PC-9 (cell line): ENCODE measurements at regions not wholly inside any gene's neighbourhood (a gene's known extent, or its start where the extent isn't known, plus 50 kb on each side); places are given as distances from the start of the nearest gene placed in this dataset.

Experiments
- BruUV-seq: library from RNA; stranded (reverse); fragments of 400-500 nt; replicated peaks from 2 replicates; lab custom pipeline; 2021; lab: Mats Ljungman, UMichigan
- CTCF ChIA-PET: fragments of 300-600 bp; sonication (Branson Sonifier 250); formaldehyde crosslinking; loops from one replicate; lab custom pipeline; 2022; ENCODE audit warnings: antibody characterized with exemption; lab: Charles Lee
- POLR2A ChIA-PET: fragments of 300-600 bp; sonication (Branson Sonifier 250); formaldehyde crosslinking; loops from one replicate; lab custom pipeline; 2022; ENCODE audit warnings: antibody characterized with exemption; ENCODE audit not compliant: unreplicated experiment; lab: Charles Lee
- DNase-seq, 2 experiments: peaks; one replicate each; pipeline versions ENCODE4 v3.0.0 to v3.0.0-alpha.2; 2015 to 2022; ENCODE audit warnings: mixed read lengths in 1 of 2
- H2AFZ ChIP-seq: fragments of 200-600 bp; sonication (generic); 2 replicates; pipeline ENCODE4 v1.8.1; 2017; ENCODE audit warnings: antibody characterized with exemption
- H3F3A ChIP-seq: fragments of 200-600 bp; sonication (generic); 2 replicates; pipeline ENCODE4 v1.8.1; 2017; ENCODE audit warnings: antibody characterized with exemption, mild to moderate bottlenecking, low read depth; ENCODE audit not compliant: insufficient read depth
- H3K27ac ChIP-seq: fragments of 200-600 bp; sonication (generic); 2 replicates; pipeline ENCODE4 v1.6.1; 2016; ENCODE audit warnings: mixed run types
- H3K27me3 ChIP-seq: fragments of 200-600 bp; sonication (generic); 2 replicates; pipeline ENCODE4 v1.6.1; 2016; ENCODE audit warnings: low read depth, mixed run types; ENCODE audit not compliant: insufficient read depth
- H3K36me3 ChIP-seq: fragments of 200-600 bp; sonication (generic); 2 replicates; pipeline ENCODE4 v1.6.1; 2016; ENCODE audit warnings: low read depth, mixed run types
- H3K4me1 ChIP-seq: fragments of 200-600 bp; sonication (generic); replicated peaks from 2 replicates; pipeline ENCODE4 v1.6.1; 2016; ENCODE audit warnings: mixed run types; ENCODE audit not compliant: insufficient read depth
- H3K4me2 ChIP-seq: fragments of 200-600 bp; sonication (generic); 2 replicates; pipeline ENCODE4 v1.6.1; 2017; ENCODE audit warnings: mixed run types
- H3K4me3 ChIP-seq: fragments of 200-600 bp; sonication (generic); 2 replicates; pipeline ENCODE4 v1.6.1; 2016; ENCODE audit warnings: mixed run types
- H3K79me2 ChIP-seq: fragments of 200-600 bp; sonication (generic); 2 replicates; pipeline ENCODE4 v1.6.1; 2017; ENCODE audit warnings: low read depth, mixed run types
- H3K9me2 ChIP-seq: fragments of 200-600 bp; sonication (generic); 2 replicates; pipeline ENCODE4 v1.8.1; 2017; ENCODE audit warnings: mild to moderate bottlenecking; ENCODE audit not compliant: insufficient read depth
- H3K9me3 ChIP-seq: fragments of 200-600 bp; sonication (generic); 2 replicates; pipeline ENCODE4 v1.8.1; 2016; ENCODE audit warnings: low read depth; ENCODE audit not compliant: insufficient read depth
- H4K20me1 ChIP-seq: fragments of 200-600 bp; sonication (generic); 2 replicates; pipeline ENCODE4 v1.8.1; 2017; ENCODE audit not compliant: insufficient read depth
- CTCF ChIP-seq: fragments of 200-600 bp; sonication (generic); conservative IDR thresholded peaks from 2 replicates; pipeline ENCODE4 v1.6.1; 2017; ENCODE audit warnings: mixed run types, antibody characterized with exemption, mild to moderate bottlenecking, moderate library complexity
- EZH2 ChIP-seq: fragments of 200-600 bp; sonication (generic); IDR thresholded peaks from 2 replicates; pipeline ENCODE4 v1.8.0; 2017; ENCODE audit warnings: antibody characterized with exemption, low read depth
- intact Hi-C: fragments of 100-400 bp; cut with micrococcal nuclease; formaldehyde crosslinking; loops from one replicate; pipeline ENCODE4 v1.10.0; 2022; ENCODE audit not compliant: unreplicated experiment

GRCh38 chr4:25575611-25576010 is 80.0 kb upstream of the SLC34A2 start:
- Histone ChIP-seq H3K79me2 (no peaks in the 10 kb centered on the region), H3K9me2 (no peaks in the 10 kb centered on the region), H3K4me2 (no peak overlapping the region), H3K27ac (no peak overlapping the region), H3K4me3 (no peak overlapping the region), H3K36me3 (no peaks in the 10 kb centered on the region), H4K20me1 (no peaks in the 10 kb centered on the region), H2AFZ (no peak overlapping the region), H3K4me1 (no peaks in the 10 kb centered on the region), H3K27me3 (no peaks in the 10 kb centered on the region), H3F3A (no peaks in the 10 kb centered on the region), H3K9me3 (no peaks in the 10 kb centered on the region)
- intact Hi-C loops, result no loop called here
- no TSS peak for BruUV-seq
- no peak for DNase-seq
- TF ChIP-seq CTCF, result no peak
- ChIA-PET CTCF (no interaction called here), POLR2A (no interaction called here)

- ChIA-PET CTCF (no interaction called here), POLR2A (no interaction called here)
- DNase-seq, result no peak
- no peaks in the 10 kb centered on the region for H3K9me2 ChIP-seq
- H3F3A ChIP-seq, result no peaks in the 10 kb centered on the region
- BruUV-seq, result no TSS peak
- no peak overlapping the region for H3K27ac ChIP-seq
- TF ChIP-seq CTCF (no peak), EZH2 (no peak)
- H3K4me1 ChIP-seq, result no peaks in the 10 kb centered on the region
- no peak overlapping the region for H3K4me2 ChIP-seq
- H3K4me3 ChIP-seq, result no peak overlapping the region
- intact Hi-C loops, result no loop called here
- no peaks in the 10 kb centered on the region for H3K27me3 ChIP-seq
- H3K79me2 ChIP-seq, result no peaks in the 10 kb centered on the region
- H2AFZ ChIP-seq, result no peak overlapping the region
- H3K9me3 ChIP-seq, result no peaks in the 10 kb centered on the region
- no peaks in the 10 kb centered on the region for H3K36me3 ChIP-seq
- no peaks in the 10 kb centered on the region for H4K20me1 ChIP-seq
These were observed 77.2 kb upstream of the SLC34A2 start for GRCh38 chr4:25578432-25578831.

GRCh38 chr4:25580633-25581467 is 74.8 kb upstream of the SLC34A2 start:
- CTCF ChIA-PET, result no interaction called here
- no peaks in the 10 kb centered on the region for H3K36me3 ChIP-seq
- H3K4me1 ChIP-seq, result no peaks in the 10 kb centered on the region
- H3K27me3 ChIP-seq, result no peaks in the 10 kb centered on the region
- no peak overlapping the region for H3K4me3 ChIP-seq
- H3K9me3 ChIP-seq, result no peaks in the 10 kb centered on the region
- BruUV-seq, result no TSS peak
- no peaks in the 10 kb centered on the region for H3F3A ChIP-seq
- no peaks in the 10 kb centered on the region for H4K20me1 ChIP-seq
- H2AFZ ChIP-seq, result no peak overlapping the region
- H3K27ac ChIP-seq, result no peak overlapping the region
- POLR2A ChIA-PET, result no interaction called here
- no peak for TF ChIP-seq EZH2
- TF ChIP-seq CTCF, result no peak
- no peaks in the 10 kb centered on the region for H3K79me2 ChIP-seq
- no peak for DNase-seq
- H3K9me2 ChIP-seq, result no peaks in the 10 kb centered on the region
- no peak overlapping the region for H3K4me2 ChIP-seq
- intact Hi-C loops, result no loop called here
